KBM-7 (cell line): ENCODE measurements at regions not wholly inside any gene's neighbourhood (a gene's known extent, or its start where the extent isn't known, plus 50 kb on each side); places are given as distances from the start of the nearest gene placed in this dataset.
"Not testable (repeated sequence)": the region's sequence is repeated elsewhere in the genome, so short reads cannot be mapped to it uniquely, and the experiment has no call there.

Source experiments
- DNase-seq: peaks from one replicate; pipeline ENCODE4 v3.0.0-alpha.2; 2015
- in situ Hi-C: fragments of 300-500 bp; cut with MboI; formaldehyde crosslinking; loops from 2 replicates; pipeline ENCODE4 v1.14.3; 2020; ENCODE audit warnings: low sequenced_read_pairs, low pct_unique_long_range_greater_than_20kb, mixed read lengths

DNA sequence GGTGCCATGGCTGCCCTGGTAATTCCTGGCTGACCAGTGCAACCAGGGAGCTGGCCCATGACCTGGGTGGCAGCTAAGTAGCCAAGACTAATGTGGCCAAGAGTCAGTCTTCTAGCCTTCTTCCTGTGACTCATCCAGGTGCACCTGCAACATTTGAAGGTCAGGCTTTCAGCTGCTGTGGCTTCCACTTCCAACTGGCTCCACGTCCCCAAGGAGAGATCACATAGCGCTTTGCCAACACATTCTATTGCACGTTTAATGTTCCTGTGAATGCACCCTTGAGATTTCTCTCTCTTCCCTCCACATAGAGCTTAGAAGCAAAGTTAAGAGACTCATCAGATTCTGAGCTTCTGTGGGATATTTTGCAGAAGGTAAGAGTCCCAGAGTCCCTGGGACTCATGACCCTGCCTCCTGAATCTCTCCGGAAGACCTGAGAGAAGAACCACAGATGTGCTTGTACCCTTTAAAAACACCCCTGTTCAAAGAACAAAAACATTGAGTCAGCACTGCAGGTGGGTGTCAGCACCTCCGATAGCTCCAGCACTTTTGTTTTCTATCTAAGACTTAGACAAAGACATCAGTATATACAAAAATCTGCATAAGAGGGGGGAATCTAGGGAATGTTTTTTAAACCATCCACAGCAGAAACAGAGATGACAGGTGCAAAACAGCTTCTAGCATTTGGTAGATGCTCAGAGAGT lies 88.5 kb upstream of the DRD5 start:
- DNase-seq, in situ Hi-C loops: not testable (repeated sequence)

- in situ Hi-C loops, DNase-seq: not testable (repeated sequence)
Measured at GRCh38 chr4:9694403-9694802, 87.0 kb upstream of the DRD5 start.

- in situ Hi-C loops = not testable (repeated sequence)
- DNase-seq = peak; percentile 9
Measured at GRCh38 chr4:9695994-9696393, 85.4 kb upstream of the DRD5 start.

DNA sequence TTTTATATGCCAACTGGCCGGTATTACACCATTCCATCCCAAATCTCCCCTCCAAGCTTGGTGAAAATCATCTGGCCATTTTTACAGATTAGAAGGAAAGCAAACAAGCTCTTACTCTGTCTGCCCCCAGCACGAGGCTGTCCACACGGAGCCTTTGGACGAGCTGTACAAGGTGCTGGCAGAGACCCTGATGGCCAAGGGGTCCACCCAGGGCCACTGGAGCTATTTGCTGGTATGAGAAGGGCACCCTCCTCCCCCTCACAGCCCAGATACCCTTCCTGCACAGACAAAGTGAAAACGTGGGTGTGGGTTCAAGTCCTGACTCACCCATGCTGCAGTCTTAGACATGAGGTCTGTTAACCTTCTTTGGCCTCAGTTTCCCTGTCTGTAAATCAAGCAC lies 84.9 kb upstream of the DRD5 start:
- in situ Hi-C loops = not testable (repeated sequence)

DNA sequence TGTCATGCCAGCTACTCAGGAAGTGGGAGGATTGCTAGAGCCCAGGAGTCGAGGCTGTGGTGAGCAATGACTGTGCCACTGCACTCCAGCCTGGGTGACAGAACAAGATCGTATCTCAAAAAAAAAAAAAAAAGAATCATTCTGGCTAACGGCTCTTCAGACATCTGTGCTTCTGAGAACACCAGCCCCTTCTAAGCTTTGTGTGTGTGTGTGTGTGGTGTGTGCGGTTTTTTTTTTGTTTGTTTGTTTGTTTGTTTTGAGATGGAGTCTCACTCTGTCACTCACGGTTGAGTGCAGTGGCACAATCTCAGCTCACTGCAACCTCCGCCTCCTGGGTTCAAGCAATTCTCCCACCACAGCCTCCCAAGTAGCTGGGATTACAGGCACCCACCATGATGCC lies 79.4 kb upstream of the DRD5 start:
- in situ Hi-C loops, DNase-seq: not testable (repeated sequence)

More for the DNA sequence above, 84.9 kb upstream of the DRD5 start:
- not testable (repeated sequence) for DNase-seq

DNA sequence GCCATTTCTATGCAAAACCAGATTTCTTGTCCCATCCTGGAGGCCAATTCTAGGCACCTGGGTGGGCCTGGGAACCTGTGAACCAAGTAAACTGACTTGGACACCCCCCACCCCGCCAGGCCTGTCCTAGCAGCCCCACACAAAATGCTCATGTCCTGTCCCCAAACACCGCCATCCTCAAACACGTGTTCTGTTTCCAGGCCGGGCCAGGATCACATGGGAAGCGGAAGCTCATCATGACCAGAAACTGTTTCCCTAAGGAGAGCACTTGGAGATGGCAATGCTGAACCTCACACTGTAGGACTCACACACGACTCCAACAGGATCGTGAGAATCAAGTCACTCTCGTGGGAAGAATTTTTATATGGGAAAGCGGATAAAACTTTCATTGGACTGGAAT lies 78.7 kb upstream of the DRD5 start:
- DNase-seq, in situ Hi-C loops: not testable (repeated sequence)

DNA sequence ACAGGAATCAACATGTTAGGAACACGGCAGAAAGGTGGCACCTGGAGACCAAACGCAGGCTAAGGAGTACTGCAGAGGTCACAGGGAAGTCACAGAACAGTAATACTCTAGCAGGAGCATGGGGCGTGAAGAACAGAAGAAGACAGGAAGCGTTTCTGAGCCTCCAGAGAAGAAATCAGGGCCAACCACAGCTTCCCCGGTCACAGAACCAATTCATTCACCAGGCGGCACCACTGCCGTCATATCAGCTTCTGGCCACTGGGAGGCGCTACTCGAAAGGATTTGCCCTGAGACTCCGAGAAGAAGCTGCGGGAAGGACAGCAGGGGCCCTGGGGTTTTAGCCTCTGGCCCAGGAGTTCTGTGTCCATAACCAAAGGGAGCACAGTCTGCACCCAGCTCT lies 78.0 kb upstream of the DRD5 start:
- peak; percentile 92 for DNase-seq
- in situ Hi-C loops = no loop called here

GRCh38 chr4:9704126-9704525 lies 77.3 kb upstream of the DRD5 start:
- DNase-seq, in situ Hi-C loops: not testable (repeated sequence)

- in situ Hi-C loops = no loop called here
- DNase-seq = no peak
Measured at GRCh38 chr4:9704551-9705332, 76.7 kb upstream of the DRD5 start.

DNA sequence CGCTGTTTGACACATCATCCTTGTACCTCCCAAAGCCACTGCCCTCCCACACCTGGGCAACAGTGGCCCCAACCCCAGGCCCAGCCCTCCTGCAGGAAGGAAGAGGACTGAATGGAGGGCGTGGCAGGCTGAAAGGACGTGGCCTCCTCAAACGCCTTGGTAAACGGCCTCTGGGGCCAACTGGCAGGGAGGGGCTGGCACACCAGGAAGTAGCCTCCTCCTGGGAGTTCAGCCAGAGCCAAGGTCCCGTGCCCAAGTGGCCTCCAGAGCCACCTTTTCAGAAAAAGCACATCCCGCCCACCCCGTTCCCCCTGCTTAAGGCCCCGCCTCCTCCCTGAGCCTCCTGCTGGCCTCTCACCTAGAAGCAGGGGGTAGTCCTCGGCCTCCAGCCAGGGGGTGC lies 74.2 kb upstream of the DRD5 start:
- in situ Hi-C loops, DNase-seq: not testable (repeated sequence)

- in situ Hi-C loops, DNase-seq: not testable (repeated sequence)
Measured at GRCh38 chr4:9707936-9708335, 73.5 kb upstream of the DRD5 start.

GRCh38 chr4:9709724-9710123 lies 71.7 kb upstream of the DRD5 start:
- DNase-seq = no peak
- in situ Hi-C loops = no loop called here

- DNase-seq, in situ Hi-C loops: not testable (repeated sequence)
Measured at GRCh38 chr4:9715271-9715670, 66.2 kb upstream of the DRD5 start.

GRCh38 chr4:9716093-9716492 lies 65.3 kb upstream of the DRD5 start:
- in situ Hi-C loops = no loop called here
- DNase-seq = no peak

- DNase-seq, in situ Hi-C loops: not testable (repeated sequence)
Measured at GRCh38 chr4:9718246-9718939, 63.0 kb upstream of the DRD5 start.

DNA sequence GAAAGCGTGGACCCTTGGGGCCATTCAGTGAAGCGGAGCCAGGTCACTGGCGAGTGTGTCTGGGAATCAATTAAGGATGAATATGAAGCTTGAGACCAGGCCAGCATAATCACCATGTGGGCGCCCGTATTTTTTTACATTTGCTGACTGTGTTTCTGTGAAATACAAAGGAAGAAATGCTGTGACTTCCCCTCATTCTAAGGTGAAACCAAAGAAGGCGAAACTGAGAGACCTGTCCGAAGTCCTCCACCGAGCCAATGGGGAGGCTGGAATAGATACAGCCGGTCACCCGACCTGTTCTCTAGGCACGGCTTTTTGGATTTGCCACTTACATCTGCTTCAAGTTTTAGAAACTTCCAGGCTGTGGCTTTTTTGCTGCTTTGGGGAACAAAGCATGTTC lies 59.3 kb upstream of the DRD5 start:
- DNase-seq, in situ Hi-C loops: not testable (repeated sequence)
